Effector memory CD4-positive, alpha-beta T cell (primary cell): ENCODE measurements at regions not wholly inside any gene's neighbourhood (a gene's known extent, or its start where the extent isn't known, plus 50 kb on each side); places are given as distances from the start of the nearest gene placed in this dataset.

ENCODE experiments used
- DNase-seq, 3 donors: peaks; one replicate each; pipeline ENCODE4 v3.0.0-alpha.2; 2020
- H3K27ac ChIP-seq: 2 replicates; pipeline ENCODE4 v1.7.0; 2013; ENCODE audit warnings: mild to moderate bottlenecking, low read length, moderate library complexity; ENCODE audit not compliant: insufficient read depth, poor library complexity, severe bottlenecking
- H3K27me3 ChIP-seq: replicated peaks from 2 replicates; pipeline ENCODE4 v1.7.0; 2013; ENCODE audit warnings: mild to moderate bottlenecking, low read length; ENCODE audit not compliant: insufficient read depth, control insufficient read depth, poor library complexity, severe bottlenecking
- H3K36me3 ChIP-seq: 2 replicates; pipeline ENCODE4 v1.7.0; 2013; ENCODE audit warnings: mild to moderate bottlenecking, low read length, moderate library complexity; ENCODE audit not compliant: control insufficient read depth, insufficient read depth
- H3K4me1 ChIP-seq: 2 replicates; pipeline ENCODE4 v1.7.0; 2013; ENCODE audit warnings: low read length, mild to moderate bottlenecking; ENCODE audit not compliant: control insufficient read depth, insufficient read depth, poor library complexity, severe bottlenecking
- H3K4me3 ChIP-seq: 2 replicates; pipeline ENCODE4 v1.7.0; 2013; ENCODE audit warnings: low read length, low read depth, mild to moderate bottlenecking; ENCODE audit not compliant: insufficient read depth, poor library complexity, severe bottlenecking
- H3K9me3 ChIP-seq: 2 replicates; pipeline ENCODE4 v1.7.0; 2013; ENCODE audit warnings: mild to moderate bottlenecking, low read length, moderate library complexity; ENCODE audit not compliant: control insufficient read depth

- Histone ChIP-seq H3K4me1 (no peaks in the 10 kb centered on the region), H3K36me3 (no peaks in the 10 kb centered on the region), H3K4me3 (no peak overlapping the region), H3K27me3 (peaks cover 2% of the 10 kb centered on the region), H3K27ac (no peak overlapping the region), H3K9me3 (no peaks in the 10 kb centered on the region)
- no peak for DNase-seq
Observed at GRCh38 chr20:21020659-21021471, 85.3 kb downstream of the LINC00237 start.

- no peaks in the 10 kb centered on the region for H3K4me1 ChIP-seq
- DNase-seq: no peak
- peaks cover 2% of the 10 kb centered on the region for H3K27me3 ChIP-seq
- H3K36me3 ChIP-seq: no peaks in the 10 kb centered on the region
- H3K4me3 ChIP-seq: no peak overlapping the region
- no peak overlapping the region for H3K27ac ChIP-seq
- no peaks in the 10 kb centered on the region for H3K9me3 ChIP-seq
Observed at GRCh38 chr20:21019814-21020658, 86.1 kb downstream of the LINC00237 start.

GRCh38 chr20:21019468-21019813 lies 86.7 kb downstream of the LINC00237 start:
- Histone ChIP-seq H3K36me3 (no peaks in the 10 kb centered on the region), H3K4me3 (no peak overlapping the region), H3K27ac (no peak overlapping the region), H3K9me3 (no peaks in the 10 kb centered on the region), H3K27me3 (peaks cover 2% of the 10 kb centered on the region), H3K4me1 (no peaks in the 10 kb centered on the region)
- DNase-seq: no peak

- Histone ChIP-seq H3K36me3 (no peaks in the 10 kb centered on the region), H3K4me1 (no peaks in the 10 kb centered on the region), H3K27me3 (peaks cover 2% of the 10 kb centered on the region), H3K4me3 (no peak overlapping the region), H3K9me3 (no peaks in the 10 kb centered on the region), H3K27ac (no peak overlapping the region)
- no peak for DNase-seq
Observed at GRCh38 chr20:21018576-21018975, 87.6 kb downstream of the LINC00237 start.

- H3K36me3 ChIP-seq: no peaks in the 10 kb centered on the region
- no peak overlapping the region for H3K4me3 ChIP-seq
- H3K27ac ChIP-seq: no peak overlapping the region
- H3K9me3 ChIP-seq: no peaks in the 10 kb centered on the region
- DNase-seq: no peak
- H3K27me3 ChIP-seq: peaks cover 2% of the 10 kb centered on the region
- no peaks in the 10 kb centered on the region for H3K4me1 ChIP-seq
Observed at GRCh38 chr20:21017528-21018085, 88.6 kb downstream of the LINC00237 start.

GRCh38 chr20:21016751-21017150 lies 89.4 kb downstream of the LINC00237 start:
- no peaks in the 10 kb centered on the region for H3K4me1 ChIP-seq
- H3K27me3 ChIP-seq: peaks cover 2% of the 10 kb centered on the region
- no peak overlapping the region for H3K4me3 ChIP-seq
- DNase-seq: no peak
- H3K9me3 ChIP-seq: no peaks in the 10 kb centered on the region
- H3K36me3 ChIP-seq: no peaks in the 10 kb centered on the region
- H3K27ac ChIP-seq: no peak overlapping the region

GRCh38 chr20:21014528-21014927 lies 91.6 kb downstream of the LINC00237 start:
- Histone ChIP-seq H3K4me1 (no peaks in the 10 kb centered on the region), H3K27me3 (peaks cover 2% of the 10 kb centered on the region), H3K4me3 (no peak overlapping the region), H3K36me3 (no peaks in the 10 kb centered on the region), H3K9me3 (no peaks in the 10 kb centered on the region), H3K27ac (no peak overlapping the region)
- DNase-seq: no peak

GRCh38 chr20:21008951-21009350 lies 97.2 kb downstream of the LINC00237 start:
- Histone ChIP-seq H3K9me3 (no peaks in the 10 kb centered on the region), H3K27me3 (no peaks in the 10 kb centered on the region), H3K4me3 (no peak overlapping the region), H3K27ac (no peak overlapping the region), H3K36me3 (no peaks in the 10 kb centered on the region), H3K4me1 (no peaks in the 10 kb centered on the region)
- DNase-seq: no peak

GRCh38 chr20:21006611-21007010 lies 99.5 kb downstream of the LINC00237 start:
- DNase-seq: no peak
- no peaks in the 10 kb centered on the region for H3K9me3 ChIP-seq
- H3K4me3 ChIP-seq: no peak overlapping the region
- H3K27me3 ChIP-seq: no peaks in the 10 kb centered on the region
- H3K4me1 ChIP-seq: no peaks in the 10 kb centered on the region
- no peak overlapping the region for H3K27ac ChIP-seq
- no peaks in the 10 kb centered on the region for H3K36me3 ChIP-seq
